ENCODE measurements at regions not wholly inside any gene's neighbourhood (a gene's known extent, or its start where the extent isn't known, plus 50 kb on each side); places are given as distances from the start of the nearest gene placed in this dataset.
"Not testable (repeated sequence)": the region's sequence is repeated elsewhere in the genome, so short reads cannot be mapped to it uniquely, and the experiment has no call there.

- H3K36me3 ChIP-seq (ENCODE audit: control insufficient read depth, insufficient read depth, low read length) = no peaks in the 10 kb centered on the region
- Mint-ChIP-seq H3K9me3 (peaks cover 4 to 21% (median 7%) of the 10 kb centered on the region in 7 donors), H3K4me3 (no peak overlapping the region), H3K4me1 (peaks cover 0 to 5% (median 0%) of the 10 kb centered on the region in 4 donors), H3K27me3 (no peaks in the 10 kb centered on the region), H3K27ac (no peak overlapping the region), H3K36me3 (no peaks in the 10 kb centered on the region)
- no peak for ATAC-seq (ENCODE audit: low read depth in 2 of 2)
- H3K27me3 ChIP-seq (ENCODE audit: control insufficient read depth, insufficient read depth, low read length) = no peaks in the 10 kb centered on the region
- H3K4me1 ChIP-seq (ENCODE audit: control insufficient read depth, insufficient read depth, low read length, poor library complexity, severe bottlenecking) = no peaks in the 10 kb centered on the region
- H3K27ac ChIP-seq (ENCODE audit: insufficient read depth, low read length, poor library complexity, severe bottlenecking) = no peak overlapping the region
- H3K9me3 ChIP-seq (ENCODE audit: control insufficient read depth in 2 of 2, low read length in 2 of 2) = no peaks in the 10 kb centered on the region
- no peak overlapping the region for H3K4me3 ChIP-seq (ENCODE audit: low read depth, low read length)
- no peak for DNase-seq
Observed at GRCh38 chr14:83291714-83292113, 1758.1 kb upstream of the SEL1L start.

GRCh38 chr14:83294941-83295340 is 1761.3 kb upstream of the SEL1L start:
- Mint-ChIP-seq H3K4me3 (no peak overlapping the region), H3K4me1 (peaks cover 0 to 5% (median 0%) of the 10 kb centered on the region in 4 donors), H3K27ac (no peak overlapping the region), H3K36me3 (no peaks in the 10 kb centered on the region), H3K9me3 (peaks cover 2 to 14% (median 6%) of the 10 kb centered on the region in 7 donors), H3K27me3 (no peaks in the 10 kb centered on the region)
- Histone ChIP-seq H3K36me3 (ENCODE audit: control insufficient read depth, insufficient read depth, low read length) (no peaks in the 10 kb centered on the region), H3K4me1 (ENCODE audit: control insufficient read depth, insufficient read depth, low read length, poor library complexity, severe bottlenecking) (no peaks in the 10 kb centered on the region), H3K27me3 (ENCODE audit: control insufficient read depth, insufficient read depth, low read length) (no peaks in the 10 kb centered on the region), H3K27ac (ENCODE audit: insufficient read depth, low read length, poor library complexity, severe bottlenecking) (no peak overlapping the region), H3K4me3 (ENCODE audit: low read depth, low read length) (no peak overlapping the region), H3K9me3 (ENCODE audit: control insufficient read depth in 2 of 2, low read length in 2 of 2) (no peaks in the 10 kb centered on the region)
- ATAC-seq (ENCODE audit: low read depth in 2 of 2) (no peak), DNase-seq (no peak)

- Histone ChIP-seq H3K36me3 (ENCODE audit: control insufficient read depth, insufficient read depth, low read length) (no peaks in the 10 kb centered on the region), H3K27ac (ENCODE audit: insufficient read depth, low read length, poor library complexity, severe bottlenecking) (no peak overlapping the region), H3K4me1 (ENCODE audit: control insufficient read depth, insufficient read depth, low read length, poor library complexity, severe bottlenecking) (no peaks in the 10 kb centered on the region), H3K9me3 (ENCODE audit: control insufficient read depth in 2 of 2, low read length in 2 of 2) (no peaks in the 10 kb centered on the region), H3K27me3 (ENCODE audit: control insufficient read depth, insufficient read depth, low read length) (no peaks in the 10 kb centered on the region), H3K4me3 (ENCODE audit: low read depth, low read length) (no peak overlapping the region)
- no peak overlapping the region for H3K4me3 Mint-ChIP-seq
- DNase-seq (no peak), ATAC-seq (ENCODE audit: low read depth in 2 of 2) (no peak)
- H3K4me1 Mint-ChIP-seq = peaks cover 0 to 5% (median 0%) of the 10 kb centered on the region in 4 donors
- peaks cover 0 to 14% (median 4%) of the 10 kb centered on the region in 7 donors for H3K9me3 Mint-ChIP-seq
- H3K27ac Mint-ChIP-seq = no peak overlapping the region
- no peaks in the 10 kb centered on the region for H3K36me3 Mint-ChIP-seq
- H3K27me3 Mint-ChIP-seq = no peaks in the 10 kb centered on the region
Observed at GRCh38 chr14:83297361-83297760, 1763.7 kb upstream of the SEL1L start.

- not testable (repeated sequence) for H3K9me3 ChIP-seq (ENCODE audit: control insufficient read depth in 2 of 2, low read length in 2 of 2); ATAC-seq (ENCODE audit: low read depth in 2 of 2); H3K27ac Mint-ChIP-seq; H3K27me3 Mint-ChIP-seq; H3K4me3 Mint-ChIP-seq; H3K4me3 ChIP-seq (ENCODE audit: low read depth, low read length); H3K27ac ChIP-seq (ENCODE audit: insufficient read depth, low read length, poor library complexity, severe bottlenecking); DNase-seq; H3K36me3 ChIP-seq (ENCODE audit: control insufficient read depth, insufficient read depth, low read length); H3K4me1 Mint-ChIP-seq; H3K36me3 Mint-ChIP-seq; H3K27me3 ChIP-seq (ENCODE audit: control insufficient read depth, insufficient read depth, low read length); H3K4me1 ChIP-seq (ENCODE audit: control insufficient read depth, insufficient read depth, low read length, poor library complexity, severe bottlenecking)
- peaks cover 0 to 14% (median 4%) of the 10 kb centered on the region in 7 donors for H3K9me3 Mint-ChIP-seq
Observed at GRCh38 chr14:83298016-83298415, 1764.4 kb upstream of the SEL1L start.

- Histone ChIP-seq H3K27me3 (ENCODE audit: control insufficient read depth, insufficient read depth, low read length) (no peaks in the 10 kb centered on the region), H3K36me3 (ENCODE audit: control insufficient read depth, insufficient read depth, low read length) (no peaks in the 10 kb centered on the region), H3K9me3 (ENCODE audit: control insufficient read depth in 2 of 2, low read length in 2 of 2) (no peaks in the 10 kb centered on the region), H3K4me1 (ENCODE audit: control insufficient read depth, insufficient read depth, low read length, poor library complexity, severe bottlenecking) (no peaks in the 10 kb centered on the region), H3K4me3 (ENCODE audit: low read depth, low read length) (no peak overlapping the region), H3K27ac (ENCODE audit: insufficient read depth, low read length, poor library complexity, severe bottlenecking) (no peak overlapping the region)
- Mint-ChIP-seq H3K27ac (no peak overlapping the region), H3K4me3 (no peak overlapping the region), H3K4me1 (no peaks in the 10 kb centered on the region), H3K36me3 (no peaks in the 10 kb centered on the region), H3K27me3 (no peaks in the 10 kb centered on the region), H3K9me3 (peaks cover 0 to 10% (median 2%) of the 10 kb centered on the region in 7 donors)
- no peak for ATAC-seq (ENCODE audit: low read depth in 2 of 2)
- no peak for DNase-seq
Observed at GRCh38 chr14:83300476-83301064, 1766.9 kb upstream of the SEL1L start.

GRCh38 chr14:83301791-83302190 is 1768.1 kb upstream of the SEL1L start:
- H3K27me3 ChIP-seq (ENCODE audit: control insufficient read depth, insufficient read depth, low read length) = no peaks in the 10 kb centered on the region
- H3K27me3 Mint-ChIP-seq = no peaks in the 10 kb centered on the region
- H3K9me3 Mint-ChIP-seq = peaks cover 0 to 11% (median 1%) of the 10 kb centered on the region in 7 donors
- ATAC-seq (ENCODE audit: low read depth in 2 of 2) = no peak
- no peaks in the 10 kb centered on the region for H3K4me1 ChIP-seq (ENCODE audit: control insufficient read depth, insufficient read depth, low read length, poor library complexity, severe bottlenecking)
- H3K4me3 ChIP-seq (ENCODE audit: low read depth, low read length) = no peak overlapping the region
- H3K27ac Mint-ChIP-seq = no peak overlapping the region
- no peak overlapping the region for H3K27ac ChIP-seq (ENCODE audit: insufficient read depth, low read length, poor library complexity, severe bottlenecking)
- no peak for DNase-seq
- H3K9me3 ChIP-seq (ENCODE audit: control insufficient read depth in 2 of 2, low read length in 2 of 2) = no peaks in the 10 kb centered on the region
- no peak overlapping the region for H3K4me3 Mint-ChIP-seq
- no peaks in the 10 kb centered on the region for H3K36me3 Mint-ChIP-seq
- no peaks in the 10 kb centered on the region for H3K4me1 Mint-ChIP-seq
- no peaks in the 10 kb centered on the region for H3K36me3 ChIP-seq (ENCODE audit: control insufficient read depth, insufficient read depth, low read length)

- H3K36me3 ChIP-seq (ENCODE audit: control insufficient read depth, insufficient read depth, low read length) = no peaks in the 10 kb centered on the region
- no peak overlapping the region for H3K27ac Mint-ChIP-seq
- H3K27me3 ChIP-seq (ENCODE audit: control insufficient read depth, insufficient read depth, low read length) = no peaks in the 10 kb centered on the region
- H3K9me3 ChIP-seq (ENCODE audit: control insufficient read depth in 2 of 2, low read length in 2 of 2) = peaks cover 0 to 4% of the 10 kb centered on the region in 2 experiments
- no peaks in the 10 kb centered on the region for H3K36me3 Mint-ChIP-seq
- DNase-seq = no peak
- no peak for ATAC-seq (ENCODE audit: low read depth in 2 of 2)
- no peak overlapping the region for H3K4me3 Mint-ChIP-seq
- no peaks in the 10 kb centered on the region for H3K4me1 Mint-ChIP-seq
- no peaks in the 10 kb centered on the region for H3K27me3 Mint-ChIP-seq
- peaks cover 1 to 20% (median 12%) of the 10 kb centered on the region in 7 donors for H3K9me3 Mint-ChIP-seq
- no peaks in the 10 kb centered on the region for H3K4me1 ChIP-seq (ENCODE audit: control insufficient read depth, insufficient read depth, low read length, poor library complexity, severe bottlenecking)
- no peak overlapping the region for H3K4me3 ChIP-seq (ENCODE audit: low read depth, low read length)
- no peak overlapping the region for H3K27ac ChIP-seq (ENCODE audit: insufficient read depth, low read length, poor library complexity, severe bottlenecking)
Observed at GRCh38 chr14:83309211-83309610, 1775.6 kb upstream of the SEL1L start.

GRCh38 chr14:83309833-83310232 is 1776.2 kb upstream of the SEL1L start:
- Histone ChIP-seq H3K4me1 (ENCODE audit: control insufficient read depth, insufficient read depth, low read length, poor library complexity, severe bottlenecking) (no peaks in the 10 kb centered on the region), H3K4me3 (ENCODE audit: low read depth, low read length) (no peak overlapping the region), H3K27me3 (ENCODE audit: control insufficient read depth, insufficient read depth, low read length) (no peaks in the 10 kb centered on the region), H3K9me3 (ENCODE audit: control insufficient read depth in 2 of 2, low read length in 2 of 2) (peaks cover 0 to 4% of the 10 kb centered on the region in 2 experiments), H3K36me3 (ENCODE audit: control insufficient read depth, insufficient read depth, low read length) (no peaks in the 10 kb centered on the region), H3K27ac (ENCODE audit: insufficient read depth, low read length, poor library complexity, severe bottlenecking) (no peak overlapping the region)
- Mint-ChIP-seq H3K4me3 (no peak overlapping the region), H3K27ac (no peak overlapping the region), H3K27me3 (no peaks in the 10 kb centered on the region), H3K9me3 (peaks cover 0 to 20% (median 12%) of the 10 kb centered on the region in 7 donors), H3K36me3 (no peaks in the 10 kb centered on the region), H3K4me1 (no peaks in the 10 kb centered on the region)
- no peak for ATAC-seq (ENCODE audit: low read depth in 2 of 2)
- DNase-seq = no peak
